GM12878 (cell line): ENCODE measurements at regions not wholly inside any gene's neighbourhood (a gene's known extent, or its start where the extent isn't known, plus 50 kb on each side); places are given as distances from the start of the nearest gene placed in this dataset.

Experiments
- ATAC-seq: fragments of 200-7000 bp; cut with Tn5 transposase; 3 replicates; pipeline ENCODE4 v1.9.1; 2020; ENCODE audit warnings: mild to moderate bottlenecking, moderate library complexity
- BruUV-seq: library from RNA; stranded (reverse); fragments of 400-500 nt; replicated peaks from 2 replicates; lab custom pipeline; 2021; lab: Mats Ljungman, UMichigan
- CTCF ChIA-PET: fragments of 300-600 bp; sonication (Branson Sonifier 250); formaldehyde crosslinking; extraction: SDS; loops from one replicate; lab custom pipeline; 2021; ENCODE audit warnings: inconsistent platforms; lab: Yijun Ruan, JAX
- POLR2A ChIA-PET: fragments of 350-600 bp; formaldehyde crosslinking; extraction: SDS; loops from one replicate; lab custom pipeline; 2021; ENCODE audit warnings: inconsistent platforms; lab: Charles Lee
- RAD21 ChIA-PET: fragments of 300-600 bp; sonication (Branson Sonifier 250); formaldehyde crosslinking; loops from one replicate; lab custom pipeline; 2023; ENCODE audit warnings: antibody characterized with exemption; ENCODE audit not compliant: unreplicated experiment; lab: Charles Lee
- SMC1A ChIA-PET: fragments of 300-600 bp; sonication (Branson Sonifier 250); formaldehyde crosslinking; loops from one replicate; lab custom pipeline; 2023; ENCODE audit not compliant: unreplicated experiment, uncharacterized antibody; lab: Charles Lee
- DNase-seq: peaks from one replicate; pipeline ENCODE4 v3.0.0-alpha.2; 2011; ENCODE audit warnings: low read depth, low spot score
- FAIRE-seq: peaks from 3 replicates; lab custom pipeline; 2011; peaks lifted over from hg19 to GRCh38; lab: Jason Lieb, UNC
- H2AFZ ChIP-seq: 2 replicates; pipeline ENCODE4 v1.6.0; 2011; ENCODE audit warnings: low read depth, low read length, control low read depth; ENCODE audit not compliant: control insufficient read depth
- H3K27ac ChIP-seq: 2 replicates; pipeline ENCODE4 v1.5.1; 2011; ENCODE audit warnings: control low read depth; ENCODE audit not compliant: control insufficient read depth, insufficient read depth
- H3K27me3 ChIP-seq, 2 experiments: replicated peaks in 1 of 2; 2 replicates each; pipeline versions ENCODE4 v1.6.0 to v1.6.1; 2011; ENCODE audit warnings: low read length in 1 of 2; ENCODE audit not compliant: control insufficient read depth in 2 of 2, insufficient read depth in 2 of 2
- H3K36me3 ChIP-seq, 2 experiments: 2 replicates each; pipeline ENCODE4 v1.5.1; 2011; ENCODE audit warnings: low read length in 1 of 2; ENCODE audit not compliant: control insufficient read depth in 2 of 2, insufficient read depth in 2 of 2
- H3K4me1 ChIP-seq: 2 replicates; pipeline ENCODE4 v1.6.1; 2011; ENCODE audit warnings: mild to moderate bottlenecking, low read length, moderate library complexity, mixed read lengths; ENCODE audit not compliant: control insufficient read depth, insufficient read depth
- H3K4me2 ChIP-seq: 2 replicates; pipeline ENCODE4 v1.6.0; 2011; ENCODE audit warnings: control low read depth; ENCODE audit not compliant: control insufficient read depth, insufficient read depth
- H3K4me3 ChIP-seq: fragments of 200-600 bp; sonication (generic); 2 replicates; pipeline ENCODE4 v1.5.1; 2016
- H3K79me2 ChIP-seq: 2 replicates; pipeline ENCODE4 v1.6.0; 2011; ENCODE audit warnings: low read length; ENCODE audit not compliant: control insufficient read depth, insufficient read depth
- H3K9ac ChIP-seq: 2 replicates; pipeline ENCODE4 v1.8.0; 2011; ENCODE audit warnings: low read length, control low read depth, mixed read lengths; ENCODE audit not compliant: control insufficient read depth, insufficient read depth
- H3K9me3 ChIP-seq: replicated peaks from 3 replicates; pipeline ENCODE4 v1.5.1; 2011; ENCODE audit warnings: mild to moderate bottlenecking, low read length; ENCODE audit not compliant: control insufficient read depth, insufficient read depth
- H4K20me1 ChIP-seq: 2 replicates; pipeline ENCODE4 v1.6.0; 2011; ENCODE audit not compliant: control insufficient read depth, insufficient read depth
- CREM ChIP-seq: IDR thresholded peaks from 2 replicates; pipeline ENCODE4 v1.6.1; 2014; ENCODE audit warnings: antibody characterized with exemption, low read depth
- ESRRA ChIP-seq: IDR thresholded peaks from 2 replicates; pipeline ENCODE4 v1.6.1; 2012; ENCODE audit warnings: mild to moderate bottlenecking, low read length, improper control_type of control experiment
- HSF1 ChIP-seq: fragments of 150-350 bp; IDR thresholded peaks from 2 replicates; pipeline ENCODE4 v1.6.1; 2014; ENCODE audit warnings: mild to moderate bottlenecking, low read depth, low read length
- JUNB ChIP-seq: IDR thresholded peaks from 2 replicates; pipeline ENCODE4 v1.6.1; 2016; ENCODE audit warnings: antibody characterized with exemption, mild to moderate bottlenecking
- MYC ChIP-seq: IDR thresholded peaks from 2 replicates; pipeline ENCODE4 v1.6.1; 2011; ENCODE audit warnings: mild to moderate bottlenecking, low read length, moderate library complexity, inconsistent platforms; ENCODE audit not compliant: insufficient read depth, insufficient replicate concordance, insufficient read length, severe bottlenecking
- ZBTB40 ChIP-seq: fragments of 450-650 bp; IDR thresholded peaks from 2 replicates; pipeline ENCODE4 v1.6.1; 2016; ENCODE audit warnings: mild to moderate bottlenecking, moderate library complexity, borderline replicate concordance
- WGBS: methylation state at CpG from one replicate; pipeline ENCODE4 v1.1.6; 2016; ENCODE audit warnings: low lambda C conversion rate; ENCODE audit not compliant: insufficient replicate concordance, insufficient coverage; ENCODE audit errors: missing lambda C conversion rate; 5-methylcytosine and 5-hydroxymethylcytosine counted together
- in situ Hi-C: fragments of 300-500 bp; cut with MboI; formaldehyde crosslinking; loops from 9 replicates; pipeline ENCODE4 v1.14.3; 2018; ENCODE audit warnings: mixed read lengths
- intact Hi-C: fragments of 100-400 bp; cut with micrococcal nuclease; formaldehyde crosslinking; loops from one replicate; pipeline ENCODE4 v1.14.2; 2022; ENCODE audit not compliant: unreplicated experiment
- TF ChIP-seq, protein P1 (sequence below): IDR thresholded peaks from 2 replicates; pipeline ENCODE4 v1.6.1; 2011; ENCODE audit warnings: low read depth, low read length, improper control_type of control experiment, borderline replicate concordance
- TF ChIP-seq, protein P2 (sequence below): fragments of 450-650 bp; IDR thresholded peaks from 2 replicates; pipeline ENCODE4 v1.6.1; 2017; ENCODE audit warnings: mild to moderate bottlenecking

DNA sequence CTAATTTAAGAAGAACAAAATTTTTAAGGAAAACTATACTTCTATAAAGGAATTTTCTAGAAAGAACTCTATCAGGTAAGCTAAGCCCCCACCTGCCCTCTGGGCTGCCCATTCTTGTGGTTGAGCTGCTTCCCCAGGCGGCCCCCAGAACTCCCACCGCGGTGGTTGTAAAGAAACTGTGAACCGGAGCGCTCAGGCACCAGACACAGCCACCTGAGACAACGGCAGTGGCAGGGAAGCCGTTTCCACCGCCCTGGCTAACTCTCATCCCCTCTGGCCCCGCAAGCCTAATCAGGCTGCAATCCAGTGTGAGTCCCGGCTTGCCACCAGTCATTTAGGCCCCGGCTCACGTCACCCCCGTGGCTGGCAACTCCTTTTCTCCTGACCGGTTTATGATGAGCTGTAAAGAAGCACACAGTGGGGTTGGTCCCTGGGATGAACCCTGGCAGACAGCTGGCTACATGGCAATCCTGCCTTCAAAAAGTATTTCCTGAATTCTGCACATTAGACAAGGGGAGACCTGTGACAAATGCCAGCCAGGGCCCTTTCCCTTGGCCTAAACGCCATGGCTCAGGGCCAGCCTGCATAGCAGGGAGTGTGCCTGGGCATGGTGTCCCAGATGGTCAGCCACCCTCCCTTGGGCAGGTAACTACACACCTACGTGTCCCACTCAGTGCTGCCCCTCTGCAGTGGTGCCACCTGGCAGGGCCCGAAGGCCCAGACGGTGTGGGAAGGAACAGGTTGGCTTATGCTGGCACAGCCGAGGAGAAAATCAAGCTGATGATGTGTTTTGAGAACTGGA is 63.8 kb upstream of the GPR31 start:
- Histone ChIP-seq H3K9me3 (no peaks in the 10 kb centered on the region), H3K79me2 (no peaks in the 10 kb centered on the region), H3K9ac (no peak overlapping the region), H3K36me3 (no peaks in the 10 kb centered on the region), H2AFZ (no peak overlapping the region), H3K4me1 (no peaks in the 10 kb centered on the region), H4K20me1 (no peaks in the 10 kb centered on the region), H3K27me3 (peaks cover 2 to 3% of the 10 kb centered on the region in 2 experiments; a peak in 1 of 4 replicates), H3K4me3 (no peak overlapping the region), H3K27ac (no peak overlapping the region), H3K4me2 (no peak overlapping the region)
- DNase-seq (no peak), FAIRE-seq (peak; percentile 65), ATAC-seq (no peak)
- SMC1A ChIA-PET = interaction anchor here (0.8 kb wide), 1 partner anchor 65 kb away, joined by 3 read pairs; no protein-coding TSS in a partner anchor
- WGBS = 51% methylated on average over 19 of the region's 19 CpGs
- intact Hi-C loops = no loop called here
- no TSS peak for BruUV-seq
- RAD21 ChIA-PET = no interaction called here
- in situ Hi-C loops = loop anchor here (25.0 kb wide), 1 partner anchor 141 kb away; no protein-coding TSS in a partner anchor
- CTCF ChIA-PET = interaction anchor here (1.5 kb wide), 1 partner anchor 68 kb away, joined by 6 read pairs; no protein-coding TSS in a partner anchor
- POLR2A ChIA-PET = no interaction called here
- TF ChIP-seq, protein P1, sequence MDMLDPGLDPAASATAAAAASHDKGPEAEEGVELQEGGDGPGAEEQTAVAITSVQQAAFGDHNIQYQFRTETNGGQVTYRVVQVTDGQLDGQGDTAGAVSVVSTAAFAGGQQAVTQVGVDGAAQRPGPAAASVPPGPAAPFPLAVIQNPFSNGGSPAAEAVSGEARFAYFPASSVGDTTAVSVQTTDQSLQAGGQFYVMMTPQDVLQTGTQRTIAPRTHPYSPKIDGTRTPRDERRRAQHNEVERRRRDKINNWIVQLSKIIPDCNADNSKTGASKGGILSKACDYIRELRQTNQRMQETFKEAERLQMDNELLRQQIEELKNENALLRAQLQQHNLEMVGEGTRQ = no peak
- TF ChIP-seq, protein P2, sequence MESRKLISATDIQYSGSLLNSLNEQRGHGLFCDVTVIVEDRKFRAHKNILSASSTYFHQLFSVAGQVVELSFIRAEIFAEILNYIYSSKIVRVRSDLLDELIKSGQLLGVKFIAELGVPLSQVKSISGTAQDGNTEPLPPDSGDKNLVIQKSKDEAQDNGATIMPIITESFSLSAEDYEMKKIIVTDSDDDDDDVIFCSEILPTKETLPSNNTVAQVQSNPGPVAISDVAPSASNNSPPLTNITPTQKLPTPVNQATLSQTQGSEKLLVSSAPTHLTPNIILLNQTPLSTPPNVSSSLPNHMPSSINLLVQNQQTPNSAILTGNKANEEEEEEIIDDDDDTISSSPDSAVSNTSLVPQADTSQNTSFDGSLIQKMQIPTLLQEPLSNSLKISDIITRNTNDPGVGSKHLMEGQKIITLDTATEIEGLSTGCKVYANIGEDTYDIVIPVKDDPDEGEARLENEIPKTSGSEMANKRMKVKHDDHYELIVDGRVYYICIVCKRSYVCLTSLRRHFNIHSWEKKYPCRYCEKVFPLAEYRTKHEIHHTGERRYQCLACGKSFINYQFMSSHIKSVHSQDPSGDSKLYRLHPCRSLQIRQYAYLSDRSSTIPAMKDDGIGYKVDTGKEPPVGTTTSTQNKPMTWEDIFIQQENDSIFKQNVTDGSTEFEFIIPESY = no peak
- TF ChIP-seq ESRRA = no peak
- TF ChIP-seq CREM = no peak
- no peak for TF ChIP-seq MYC
- TF ChIP-seq HSF1 = no peak
- TF ChIP-seq ZBTB40 = no peak
- no peak for TF ChIP-seq JUNB
